Astrocyte (in vitro differentiated cells and primary cell): ENCODE measurements at regions not wholly inside any gene's neighbourhood (a gene's known extent, or its start where the extent isn't known, plus 50 kb on each side); places are given as distances from the start of the nearest gene placed in this dataset.

ENCODE experiments used
- CTCF ChIP-seq: IDR thresholded peaks from 2 replicates; pipeline ENCODE4 v1.5.1; 2011; ENCODE audit warnings: low read depth, mild to moderate bottlenecking, inconsistent platforms, low read length, moderate library complexity; ENCODE audit not compliant: insufficient read depth
- EZH2 ChIP-seq: IDR thresholded peaks from 2 replicates; pipeline ENCODE4 v1.6.1; 2012; ENCODE audit warnings: mild to moderate bottlenecking, low read length, inconsistent platforms; ENCODE audit not compliant: insufficient read depth

GRCh38 chr5:40202814-40203440 lies 476.8 kb upstream of the PTGER4 start:
- TF ChIP-seq CTCF (no peak), EZH2 (no peak)
